Esophagus muscularis mucosa (tissue), 3 donors: ENCODE measurements at regions not wholly inside any gene's neighbourhood (a gene's known extent, or its start where the extent isn't known, plus 50 kb on each side); places are given as distances from the start of the nearest gene placed in this dataset.

Source experiments
- CTCF ChIP-seq, 3 experiments: fragments of 200-600 bp in 2 of 3; fragments of 450-650 bp in 1 of 3; sonication (generic) in 2 of 3; IDR thresholded peaks; one replicate each; pipeline ENCODE4 v1.5.1; 2017 to 2019; ENCODE audit warnings: antibody characterized with exemption in 3 of 3, mild to moderate bottlenecking in 2 of 3, moderate library complexity in 1 of 3
- POLR2AphosphoS5 ChIP-seq, 2 donors: sonication (generic); formaldehyde crosslinking; IDR thresholded peaks; one replicate each; pipeline ENCODE4 v1.6.1; 2017; ENCODE audit warnings: antibody characterized with exemption in 2 of 2

- no peak for TF ChIP-seq CTCF (IDR thresholded peaks at IDR 0.05)
- no peak for TF ChIP-seq POLR2AphosphoS5 (IDR thresholded peaks at IDR 0.05)
These were observed 961.7 kb upstream of the COX7C start for GRCh38 chr5:85656050-85656449.
